ENCODE measurements at regions not wholly inside any gene's neighbourhood (a gene's known extent, or its start where the extent isn't known, plus 50 kb on each side); places are given as distances from the start of the nearest gene placed in this dataset.

DNA sequence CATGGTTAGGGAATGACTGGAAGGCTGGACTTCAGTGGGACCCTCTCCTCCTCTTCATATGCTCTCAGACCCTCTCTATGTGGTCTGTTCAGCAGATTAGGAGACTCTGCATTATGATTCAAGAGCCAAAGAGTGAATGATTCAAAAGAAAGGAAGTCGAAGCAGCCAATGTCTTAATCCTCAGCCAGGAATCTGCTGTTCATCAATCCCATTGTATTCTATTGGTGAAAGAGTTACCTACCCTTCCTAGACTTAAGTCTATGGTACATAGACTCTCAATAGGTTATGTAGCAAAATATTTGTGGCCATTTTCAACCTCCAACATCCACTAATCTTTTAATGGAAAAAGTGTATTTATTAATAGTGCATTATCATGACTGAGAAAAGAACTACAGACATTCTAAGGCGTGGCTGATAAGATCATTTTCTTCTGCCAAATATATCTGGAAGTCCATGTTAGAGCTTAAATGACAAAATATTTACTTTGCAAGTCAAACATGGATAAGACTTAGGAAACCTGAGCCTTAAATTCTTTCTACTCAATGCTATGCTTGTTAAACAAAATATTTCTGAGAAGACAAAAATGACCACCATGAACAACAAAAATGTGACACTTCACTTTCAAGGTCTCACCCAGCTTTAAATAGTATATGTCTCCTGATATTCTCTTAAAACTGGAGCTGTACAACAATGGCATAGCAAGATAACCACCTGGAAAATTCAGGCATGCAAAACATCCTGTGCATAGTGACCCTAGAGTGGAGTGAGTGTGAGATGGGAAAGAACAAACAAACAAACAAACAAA, 1100.6 kb downstream of the GALC start:
- DNase-seq: no peak

GRCh38 chr14:86885280-86885679, 1107.7 kb downstream of the GALC start:
- DNase-seq: no peak

DNA sequence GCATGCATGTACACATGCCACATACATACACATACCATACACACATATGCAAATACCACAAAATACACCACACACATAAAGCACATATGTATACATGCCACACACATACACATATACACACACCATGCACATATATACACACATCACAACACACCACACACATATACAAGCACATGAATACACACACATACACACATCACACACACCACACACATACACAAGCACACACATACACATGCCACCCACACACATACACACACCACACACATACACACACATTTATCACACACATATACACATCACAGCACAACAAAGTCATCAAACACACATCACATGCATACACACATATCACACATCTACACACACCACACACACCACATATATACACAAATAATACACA, 1108.5 kb downstream of the GALC start:
- no peak for DNase-seq

- no peak for DNase-seq
Measured at GRCh38 chr14:86882818-86883217, 1110.2 kb downstream of the GALC start.

DNA sequence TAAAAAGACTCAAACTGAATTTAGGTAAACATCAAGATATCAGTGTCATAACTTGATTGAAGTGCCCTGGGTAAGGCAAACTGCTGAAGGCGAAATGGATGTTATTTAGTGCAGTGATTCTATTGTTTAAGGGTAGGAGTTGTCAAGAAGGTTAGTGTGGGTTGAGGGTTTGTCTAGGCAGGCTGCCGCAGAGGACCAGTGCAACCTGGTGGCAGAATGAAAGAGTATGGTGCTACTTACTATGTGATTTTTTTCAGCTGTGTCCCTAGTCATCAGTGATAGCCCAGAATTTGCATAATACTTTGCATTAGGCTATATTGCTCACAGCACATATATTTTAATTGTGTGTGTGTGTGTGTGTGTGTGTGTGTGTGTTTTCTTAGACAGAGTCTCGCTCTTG, 1127.0 kb downstream of the GALC start:
- no peak for DNase-seq

- no peak for DNase-seq
Measured at GRCh38 chr14:86858591-86858990, 1134.4 kb downstream of the GALC start.

DNA sequence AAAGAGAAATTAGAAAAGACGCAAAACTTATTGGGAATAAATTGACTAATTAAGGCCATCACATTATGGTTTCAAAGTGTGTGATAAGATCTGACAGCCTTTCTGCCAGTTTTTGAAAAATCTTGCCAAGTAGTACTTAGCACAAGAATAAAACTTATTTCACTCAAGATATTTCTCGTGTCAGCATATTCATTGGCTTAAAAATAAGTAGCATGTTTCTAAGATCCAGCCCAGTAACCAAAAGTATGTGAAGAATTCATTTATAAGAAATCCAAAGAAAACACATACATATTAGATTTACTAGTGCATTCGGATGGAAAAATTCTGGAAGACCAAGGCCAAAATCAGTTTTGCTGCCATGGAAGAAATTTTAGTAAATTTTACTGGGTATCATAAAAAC, 1135.0 kb downstream of the GALC start:
- peak; percentile 5 for DNase-seq

DNA sequence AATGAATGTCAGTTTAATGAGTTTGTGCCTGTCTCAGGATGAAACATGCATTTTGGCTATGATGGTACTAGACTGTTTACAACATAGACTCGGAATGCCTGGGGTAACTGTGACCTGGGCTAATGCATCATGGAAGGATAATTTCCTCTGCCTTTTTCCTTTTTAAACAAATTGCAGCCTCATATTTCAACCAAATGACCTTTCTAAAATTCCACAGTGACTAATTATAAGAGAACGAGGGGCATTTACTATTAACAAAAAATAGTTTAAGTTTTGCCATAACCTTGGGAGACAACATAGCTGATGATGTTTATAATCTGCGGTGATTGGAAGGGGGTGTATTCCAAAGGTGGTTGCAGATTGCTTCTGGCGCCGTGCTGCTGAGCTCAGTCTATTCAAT, 1140.5 kb downstream of the GALC start:
- DNase-seq: no peak

- no peak for DNase-seq
Measured at GRCh38 chr14:86847140-86847539, 1145.8 kb downstream of the GALC start.

- DNase-seq: no peak
Measured at GRCh38 chr14:86838363-86838762, 1154.6 kb downstream of the GALC start.

GRCh38 chr14:86826661-86827060, 1166.3 kb downstream of the GALC start:
- no peak for DNase-seq

- DNase-seq: no peak
Measured at GRCh38 chr14:86824167-86824566, 1168.8 kb downstream of the GALC start.

- no peak for DNase-seq
Measured at GRCh38 chr14:86823581-86823980, 1169.4 kb downstream of the GALC start.

DNA sequence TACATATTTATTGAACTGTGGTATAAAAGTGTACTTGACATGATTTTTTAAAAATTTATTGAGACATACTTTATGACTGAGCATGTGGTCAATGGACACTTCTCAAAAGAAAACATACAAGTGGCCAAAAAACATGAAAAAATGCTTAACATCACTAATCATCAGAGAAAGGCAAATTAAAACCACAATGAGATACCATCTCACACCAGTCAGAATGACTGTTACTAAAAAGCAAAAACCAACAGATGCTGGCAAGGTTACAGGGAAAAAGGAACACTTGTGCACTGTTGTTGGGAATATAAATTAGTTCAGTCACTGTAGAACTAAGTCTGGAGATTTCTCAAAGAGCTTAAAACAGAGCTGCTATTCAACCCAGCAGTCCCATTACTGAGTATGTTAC, 1177.6 kb downstream of the GALC start:
- no peak for DNase-seq

DNA sequence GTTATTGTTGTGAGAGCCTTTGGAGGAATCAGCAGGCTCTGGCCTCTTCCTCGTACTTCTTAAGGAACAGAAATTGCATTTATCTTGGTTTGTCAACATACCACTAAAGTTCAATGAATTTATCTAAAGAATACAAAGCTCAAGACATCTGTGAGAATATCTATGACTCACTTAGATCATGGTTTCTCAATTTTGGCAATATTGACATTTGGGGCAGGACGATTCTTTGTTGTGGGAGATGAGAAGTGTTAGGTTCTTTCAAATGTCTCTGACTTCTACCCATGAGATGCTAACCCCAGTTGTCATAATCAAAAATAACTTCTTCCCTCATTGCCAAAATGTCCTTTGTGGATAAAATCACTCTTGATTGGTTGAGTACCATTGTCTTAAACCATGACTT, 1190.3 kb downstream of the GALC start:
- DNase-seq: no peak

DNA sequence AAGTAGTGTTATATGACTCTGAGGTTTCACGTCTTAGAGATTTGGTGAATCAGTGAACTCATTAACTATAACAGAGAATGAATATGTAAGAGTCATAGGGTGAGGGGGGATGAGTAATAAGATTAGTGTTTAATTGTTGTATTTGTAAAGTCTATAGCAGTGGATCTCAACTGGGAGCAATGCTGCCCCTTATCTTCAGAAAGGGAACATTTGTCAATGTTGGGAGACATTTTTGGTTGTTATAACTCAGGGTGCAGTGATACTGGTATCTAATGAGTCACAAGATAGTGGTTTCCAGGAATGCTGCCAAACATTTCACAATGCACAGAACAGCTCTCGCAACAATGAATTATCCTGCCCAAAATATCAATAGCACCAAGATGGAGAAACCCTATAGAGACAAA, 1193.7 kb downstream of the GALC start:
- no peak for DNase-seq

- no peak for DNase-seq
Measured at GRCh38 chr14:86798330-86798729, 1194.7 kb downstream of the GALC start.

- DNase-seq: no peak
Measured at GRCh38 chr14:86797075-86797351, 1196.0 kb downstream of the GALC start.

GRCh38 chr14:86796221-86797074, 1196.5 kb downstream of the GALC start:
- no peak for DNase-seq

- DNase-seq: no peak
Measured at GRCh38 chr14:86794689-86795088, 1198.3 kb downstream of the GALC start.

DNA sequence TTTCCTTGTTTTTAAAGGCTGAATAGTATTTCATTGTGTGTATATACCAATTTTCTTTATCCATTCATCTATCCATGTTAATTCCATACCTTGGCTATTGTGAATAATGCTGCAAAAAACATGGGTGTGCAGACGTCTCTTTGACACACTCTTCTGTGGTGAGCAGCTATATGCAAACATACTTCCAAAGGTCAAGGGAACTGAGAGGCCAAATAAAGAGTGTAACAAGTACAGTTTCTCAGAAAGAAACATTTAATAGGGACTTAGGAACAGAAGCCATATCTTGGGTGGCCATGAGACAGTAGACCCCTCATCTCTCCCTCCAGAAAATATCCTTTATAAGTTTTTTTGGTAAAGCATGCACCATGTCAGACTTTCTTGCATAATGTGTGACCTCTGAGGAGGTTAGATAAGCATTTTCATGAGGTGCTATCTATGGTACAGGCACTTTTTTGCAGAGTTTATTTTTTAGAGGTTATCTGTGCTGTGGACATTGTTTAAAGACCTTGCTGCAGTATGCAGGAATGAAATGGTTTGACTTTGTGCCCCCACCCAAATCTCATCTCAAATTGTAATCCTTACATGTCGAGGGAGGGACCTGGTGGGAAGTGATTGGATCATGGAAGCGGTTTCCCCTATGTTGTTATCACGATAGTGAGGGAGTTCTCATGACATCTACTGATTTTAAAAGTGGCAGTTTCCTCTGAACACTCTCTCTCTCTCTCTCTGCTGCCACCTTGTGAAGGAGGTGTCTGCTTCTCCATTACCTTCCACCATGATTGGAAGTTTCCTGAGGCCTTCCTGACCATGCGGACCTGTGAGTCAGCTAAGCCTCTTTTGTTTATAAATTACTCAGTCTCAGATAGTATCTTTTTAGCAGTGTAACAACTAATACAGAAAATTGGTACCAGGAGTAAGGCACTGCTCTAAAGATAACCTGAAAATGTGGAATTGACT, 1202.3 kb downstream of the GALC start:
- DNase-seq: no peak

- DNase-seq: peak; percentile 2
Measured at GRCh38 chr14:86788224-86788623, 1204.8 kb downstream of the GALC start.

DNA sequence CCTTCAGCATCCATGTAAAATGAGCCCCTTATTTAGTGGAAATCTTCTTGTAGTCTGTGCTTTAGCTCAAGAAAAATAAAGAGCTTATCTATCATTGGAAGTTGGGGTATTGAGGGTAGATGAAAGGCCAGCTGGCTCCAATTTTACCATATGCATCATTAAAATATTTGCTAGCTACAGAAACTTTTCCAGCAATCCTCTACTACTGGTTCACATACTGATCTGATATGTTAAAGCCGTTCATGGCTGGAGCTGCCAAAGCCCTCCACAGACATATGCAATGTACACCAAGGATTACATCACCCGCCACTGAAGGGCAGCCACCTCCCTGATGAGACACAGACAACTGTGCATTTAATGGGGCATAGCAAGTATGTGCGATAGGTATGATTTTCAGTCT, 1205.3 kb downstream of the GALC start:
- DNase-seq: peak; percentile 86
